Germinal center (tissue), 1 donor: ENCODE measurements at regions not wholly inside any gene's neighbourhood (a gene's known extent, or its start where the extent isn't known, plus 50 kb on each side); places are given as distances from the start of the nearest gene placed in this dataset.
"Not testable (repeated sequence)": the region's sequence is repeated elsewhere in the genome, so short reads cannot be mapped to it uniquely, and the experiment has no call there.

Experiments used
- DNase-seq: peaks from one replicate; pipeline ENCODE4 v3.0.0; 2012; ENCODE audit warnings: mixed read lengths, low spot score

DNA sequence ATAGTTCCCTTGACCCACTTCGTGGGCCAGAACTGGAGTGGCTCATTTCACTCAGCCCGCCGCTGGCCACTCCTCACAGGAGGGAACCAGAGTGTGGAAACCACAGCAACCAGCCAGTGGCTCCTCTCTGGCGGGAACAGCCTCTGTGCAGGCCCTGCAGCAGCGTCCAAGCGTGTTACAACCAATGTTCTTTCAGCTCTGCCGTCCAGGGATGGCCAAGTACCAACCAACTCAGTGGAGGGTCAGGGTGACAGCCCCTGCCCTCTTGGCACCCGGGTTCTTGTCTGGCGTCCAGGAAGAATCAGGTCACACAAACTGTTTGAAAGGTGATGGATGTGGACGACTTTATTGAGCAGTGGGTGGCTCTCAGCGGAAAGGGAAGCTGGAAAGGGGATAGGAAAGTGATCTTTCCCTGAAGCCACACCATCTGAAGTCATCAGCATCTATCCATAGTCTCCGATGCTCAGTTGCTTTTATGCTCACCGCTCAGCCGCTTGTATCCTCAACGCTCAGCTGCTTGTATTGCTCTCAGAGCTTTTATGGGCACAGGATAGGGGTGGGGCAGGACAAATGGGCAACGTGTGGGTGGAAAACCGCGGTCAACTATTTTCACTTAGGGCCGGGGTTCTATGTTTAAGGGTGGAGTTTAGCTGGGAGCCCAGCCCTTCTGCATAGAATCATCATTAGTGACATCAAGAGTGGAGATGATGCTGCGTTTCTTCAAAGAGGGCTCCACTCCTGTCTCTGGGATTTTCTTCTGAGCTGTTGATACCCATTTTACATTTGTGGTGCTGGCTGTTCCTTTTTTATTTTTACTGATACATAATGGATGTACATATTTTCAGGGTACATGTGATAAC lies 250.2 kb downstream of the RRAGC start:
- no peak for DNase-seq

DNA sequence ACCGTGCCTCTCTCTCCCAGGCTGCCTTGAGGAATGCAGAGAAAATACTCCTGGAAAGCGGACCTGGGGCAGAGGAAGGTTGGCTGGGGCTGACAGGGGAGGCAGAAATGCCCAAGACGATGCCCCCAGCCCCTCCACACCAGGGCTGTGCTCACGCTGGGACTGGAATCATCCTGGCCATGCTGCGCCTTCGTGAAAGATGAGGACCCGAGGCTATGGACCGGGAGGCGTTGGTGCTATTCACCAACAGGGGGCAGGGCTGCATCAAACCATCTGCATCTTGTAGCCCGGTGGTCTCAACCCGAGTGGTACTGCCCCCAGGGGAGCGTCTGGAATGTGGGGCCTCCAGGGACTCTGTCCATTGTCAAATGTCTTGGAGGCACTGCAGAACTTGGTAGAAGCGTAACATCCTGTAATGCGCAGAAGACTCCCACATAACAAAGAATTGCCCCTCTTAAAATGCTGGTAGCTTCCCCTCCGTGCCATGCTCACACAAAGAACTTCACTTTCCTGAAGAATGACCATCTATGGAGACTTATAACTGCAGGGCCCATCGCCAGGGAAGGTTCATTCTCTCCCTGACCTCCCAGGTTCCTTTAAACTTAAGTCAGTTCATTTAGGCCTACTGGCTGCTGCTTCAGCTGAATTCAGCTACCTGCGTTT lies 251.2 kb downstream of the RRAGC start:
- peak; percentile 51 for DNase-seq

DNA sequence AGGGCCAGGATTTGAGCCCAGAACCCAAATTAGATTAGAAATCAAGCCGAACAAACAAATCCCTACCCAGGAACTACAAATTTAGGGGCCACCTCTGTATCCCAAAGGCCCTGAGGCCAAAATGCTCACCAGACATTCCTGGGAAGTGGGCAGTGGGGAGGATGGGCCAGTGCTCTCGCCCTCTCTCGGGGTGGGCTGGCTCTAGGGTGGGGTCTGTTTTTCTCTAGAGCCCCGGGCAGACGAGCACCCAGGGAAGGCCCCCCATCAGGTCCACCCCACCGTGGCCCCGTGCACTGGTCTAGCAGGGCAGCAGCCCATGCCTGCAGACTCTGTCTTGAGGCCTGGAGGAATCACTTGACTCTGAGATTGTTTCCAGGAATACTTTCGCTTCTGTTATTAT lies 252.0 kb downstream of the RRAGC start:
- no peak for DNase-seq

DNA sequence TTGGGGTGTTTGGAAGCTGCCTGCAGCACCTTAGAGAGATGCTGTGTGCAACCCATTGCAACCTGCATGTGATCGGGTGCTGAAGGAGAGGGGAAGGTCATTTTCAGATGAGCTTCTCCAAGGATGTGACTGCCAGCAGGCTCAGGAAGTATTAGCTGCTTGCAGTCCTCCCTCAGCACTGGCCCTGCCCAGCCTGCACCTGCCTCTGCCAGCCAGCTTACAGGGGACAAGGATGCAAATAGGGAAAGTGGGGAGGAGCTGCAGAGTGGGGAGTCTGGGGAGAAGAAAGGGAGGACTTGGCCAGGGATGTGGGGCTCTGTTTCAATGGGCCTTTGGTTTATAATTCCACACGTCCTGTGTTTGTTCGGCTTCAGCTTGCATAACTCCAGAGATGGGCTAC lies 254.5 kb downstream of the RRAGC start:
- DNase-seq: no peak

DNA sequence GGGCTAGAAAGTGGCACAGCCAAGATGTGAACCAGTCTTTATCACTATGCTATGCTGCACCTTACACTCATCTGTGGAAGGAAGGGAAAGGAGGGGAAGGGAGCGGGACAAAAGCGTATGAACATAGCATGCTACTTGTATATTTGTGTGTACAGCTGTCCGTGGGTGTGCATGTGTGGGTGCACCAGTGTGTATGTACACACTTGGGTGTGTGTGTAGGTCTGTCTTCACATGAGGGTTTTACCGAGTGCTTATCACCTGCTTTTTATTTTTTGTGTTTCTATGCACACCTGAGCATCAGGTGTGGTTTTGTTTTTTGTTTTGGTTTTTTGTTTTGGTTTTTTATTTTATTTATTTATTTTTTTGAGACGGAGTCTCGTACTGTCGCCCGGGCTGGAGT lies 255.7 kb downstream of the RRAGC start:
- no peak for DNase-seq

DNA sequence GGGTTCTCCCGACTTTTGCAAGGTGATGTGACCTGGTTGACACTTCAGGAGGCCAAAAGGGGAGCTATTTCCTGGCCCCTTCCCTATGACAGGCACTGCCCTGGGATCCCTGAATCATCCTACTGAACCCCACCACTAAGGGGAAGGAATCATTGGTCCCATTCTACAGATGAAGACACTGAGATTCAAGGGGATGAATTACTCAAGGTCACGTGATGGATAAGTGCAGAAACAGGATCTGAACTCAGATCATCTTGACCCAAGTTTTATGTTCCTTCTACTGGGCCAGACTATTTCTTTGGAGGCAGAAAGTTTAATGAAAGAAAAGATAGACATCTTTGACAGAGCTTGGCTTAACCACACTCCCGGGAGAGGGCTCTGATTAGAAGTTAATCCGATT lies 258.7 kb downstream of the RRAGC start:
- DNase-seq: no peak

- DNase-seq: no peak
These were observed 259.3 kb downstream of the RRAGC start for GRCh38 chr1:38600286-38600685.

- DNase-seq: no peak
These were observed 261.5 kb downstream of the RRAGC start for GRCh38 chr1:38598118-38598517.

DNA sequence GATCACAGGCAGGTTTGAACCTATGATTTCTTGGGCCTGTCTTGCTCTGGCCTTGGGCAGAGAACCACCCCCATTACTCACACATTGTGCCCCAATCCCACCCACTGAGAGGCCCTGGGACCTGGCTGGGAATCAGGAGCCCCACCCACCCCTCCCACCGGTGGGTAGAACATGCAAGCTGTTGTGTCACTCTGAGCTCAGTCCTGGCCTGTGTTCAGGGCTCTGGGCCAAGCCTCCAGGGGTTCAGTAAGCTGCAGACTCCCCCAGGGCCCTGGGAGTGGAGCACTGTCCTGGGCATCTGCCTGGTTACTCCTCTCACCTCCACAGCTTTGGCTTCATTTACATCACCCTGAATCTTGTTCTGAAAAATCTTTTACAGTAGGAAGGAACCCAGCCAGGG lies 270.5 kb downstream of the RRAGC start:
- no peak for DNase-seq

DNA sequence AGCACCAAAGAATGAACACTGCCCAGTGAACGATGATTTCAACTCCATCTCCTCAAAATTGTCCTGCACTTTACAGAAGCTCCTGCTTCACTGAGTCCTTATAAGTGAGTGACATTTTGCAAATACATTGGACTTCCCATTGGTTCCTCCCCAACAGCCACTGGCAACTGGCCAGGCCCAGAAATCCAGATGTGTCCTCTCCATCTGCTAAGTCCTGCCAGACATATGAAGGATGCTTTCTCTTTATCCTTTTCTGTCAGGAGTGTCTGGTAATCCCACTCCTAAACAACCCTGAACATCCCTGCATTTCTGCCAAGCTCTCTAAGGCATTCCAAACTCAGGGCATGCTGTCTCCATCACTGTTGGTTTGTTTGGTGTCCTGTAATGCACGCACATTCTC lies 271.8 kb downstream of the RRAGC start:
- DNase-seq: no peak

DNA sequence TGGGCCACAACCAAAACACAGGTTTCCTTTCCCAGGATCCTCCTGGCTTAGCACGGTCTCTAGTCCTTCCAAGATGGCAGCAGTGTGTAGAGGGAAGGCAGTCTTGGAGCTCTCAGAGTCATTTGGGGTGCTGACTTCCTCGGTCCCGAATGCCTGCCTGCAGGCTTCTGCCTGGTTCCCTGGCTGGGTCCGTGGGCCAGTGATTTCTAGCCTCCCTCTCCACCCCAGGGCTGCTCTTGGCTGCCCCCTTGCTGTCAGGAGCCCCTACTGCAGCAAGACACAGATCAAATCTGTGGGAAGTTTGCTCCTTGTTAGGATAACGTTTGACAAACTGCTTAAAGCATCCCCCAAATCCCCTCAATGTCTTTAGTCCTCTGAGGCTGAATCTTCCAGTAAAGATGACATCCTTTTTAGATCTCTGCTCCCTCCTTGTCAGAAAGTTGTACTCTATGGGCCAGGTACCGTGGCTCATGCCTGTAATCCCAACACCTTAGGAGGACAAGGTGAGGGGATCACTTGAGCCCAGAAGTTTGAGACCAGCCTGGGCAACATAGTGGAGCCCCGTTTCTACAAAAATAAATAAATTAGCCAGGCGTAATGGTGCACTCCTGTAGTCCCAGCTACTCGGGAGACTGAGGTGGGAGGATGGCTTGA lies 272.5 kb downstream of the RRAGC start:
- peak; percentile 80 for DNase-seq

- DNase-seq: no peak
These were observed 273.6 kb downstream of the RRAGC start for GRCh38 chr1:38585971-38586370.

- no peak for DNase-seq
These were observed 274.1 kb downstream of the RRAGC start for GRCh38 chr1:38585460-38585859.

GRCh38 chr1:38584448-38585355 lies 274.9 kb downstream of the RRAGC start:
- no peak for DNase-seq

DNA sequence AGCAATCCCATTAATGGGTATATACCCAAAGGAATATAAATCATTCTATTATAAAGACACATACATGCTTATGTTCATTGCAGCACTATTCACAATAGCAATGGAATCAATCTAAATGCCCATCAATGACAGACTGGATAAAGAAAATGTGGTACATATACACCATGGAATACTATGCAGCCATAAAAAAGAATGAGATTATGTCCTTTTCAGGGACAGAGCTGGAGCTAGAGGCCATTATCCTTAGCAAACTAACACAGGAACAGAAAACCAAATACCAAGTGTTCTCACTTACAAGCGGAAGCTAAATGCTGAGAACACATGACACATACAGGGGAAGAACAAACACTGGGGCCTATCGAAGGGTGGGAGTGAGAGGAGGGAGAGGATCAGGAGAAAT lies 276.3 kb downstream of the RRAGC start:
- not testable (repeated sequence) for DNase-seq

- no peak for DNase-seq
These were observed 278.2 kb downstream of the RRAGC start for GRCh38 chr1:38581396-38581795.

DNA sequence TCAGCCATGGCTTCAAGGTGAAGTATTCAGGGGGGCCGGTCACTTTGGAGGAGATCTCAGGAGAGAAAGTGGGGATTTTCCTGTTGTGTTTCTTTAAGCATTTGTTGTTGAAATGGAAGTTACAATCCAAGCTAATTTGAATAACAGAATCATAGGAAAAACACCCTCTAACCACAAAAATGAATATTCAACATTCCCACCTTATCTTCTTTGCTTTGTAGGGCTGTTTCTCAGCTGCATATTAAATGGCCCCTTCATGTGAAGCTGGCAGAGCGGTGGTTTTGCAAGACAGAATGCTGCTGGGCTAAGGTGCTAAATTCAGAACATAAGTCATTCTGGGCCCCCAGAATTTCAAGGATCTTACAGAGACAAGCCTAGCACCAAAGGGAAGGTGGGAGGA lies 279.0 kb downstream of the RRAGC start:
- DNase-seq: no peak

DNA sequence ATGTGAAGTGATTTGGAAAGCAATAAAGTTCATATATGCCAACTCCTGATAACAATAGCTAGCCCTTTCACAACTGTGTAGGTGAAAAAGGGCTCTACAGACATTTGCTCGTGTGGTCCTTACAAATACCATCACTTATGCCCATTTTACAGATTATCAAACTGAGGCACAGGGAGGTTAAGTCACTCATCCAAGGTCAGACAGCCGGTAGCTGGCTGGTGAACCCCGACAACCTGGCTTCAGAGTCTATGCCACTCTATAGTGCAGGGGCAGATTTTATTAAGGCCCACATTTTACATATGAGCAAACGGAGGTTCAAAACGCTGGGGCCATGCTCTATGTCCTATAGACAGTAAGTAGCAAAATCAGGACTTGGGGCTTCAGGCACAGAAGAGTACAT lies 280.5 kb downstream of the RRAGC start:
- no peak for DNase-seq

DNA sequence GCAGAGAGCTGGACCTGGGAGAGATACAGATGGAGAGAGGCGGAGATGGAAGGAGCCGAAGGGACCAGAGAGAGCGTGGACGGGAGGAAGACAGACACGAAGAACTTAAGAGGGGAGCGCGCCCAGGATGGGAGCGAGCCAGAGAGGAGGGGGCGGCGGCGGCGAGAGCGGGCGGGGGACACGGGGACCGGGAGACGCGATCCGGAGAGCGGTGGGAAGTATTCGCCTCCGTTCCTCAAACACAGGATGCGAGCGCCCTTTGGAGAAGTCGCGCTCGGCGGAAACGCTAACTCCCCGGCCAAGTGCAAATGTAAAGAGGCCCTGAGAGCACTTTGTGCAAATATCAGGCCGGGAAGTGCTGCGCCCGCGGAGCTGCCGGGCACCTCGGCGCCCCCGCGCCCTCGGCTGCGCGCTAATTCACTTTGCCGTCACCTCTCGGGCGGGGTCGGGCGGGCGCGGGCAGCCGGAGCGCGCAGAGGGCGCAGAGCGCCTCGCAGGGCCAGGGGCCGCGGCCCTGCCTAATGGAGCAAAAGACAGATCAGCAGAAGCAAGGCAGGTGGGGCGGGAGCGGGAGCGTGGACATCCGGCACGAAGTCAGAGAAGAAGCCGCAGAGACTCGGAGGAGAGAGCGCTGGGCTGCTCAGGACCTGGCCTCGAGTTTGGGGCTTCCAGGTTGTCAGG lies 281.2 kb downstream of the RRAGC start:
- DNase-seq: no peak

GRCh38 chr1:38577937-38578270 lies 281.7 kb downstream of the RRAGC start:
- no peak for DNase-seq

GRCh38 chr1:38577385-38577784 lies 282.2 kb downstream of the RRAGC start:
- no peak for DNase-seq

- DNase-seq: no peak
These were observed 283.3 kb downstream of the RRAGC start for GRCh38 chr1:38576241-38576640.
